ENCODE measurements at regions not wholly inside any gene's neighbourhood (a gene's known extent, or its start where the extent isn't known, plus 50 kb on each side); places are given as distances from the start of the nearest gene placed in this dataset.

DNA sequence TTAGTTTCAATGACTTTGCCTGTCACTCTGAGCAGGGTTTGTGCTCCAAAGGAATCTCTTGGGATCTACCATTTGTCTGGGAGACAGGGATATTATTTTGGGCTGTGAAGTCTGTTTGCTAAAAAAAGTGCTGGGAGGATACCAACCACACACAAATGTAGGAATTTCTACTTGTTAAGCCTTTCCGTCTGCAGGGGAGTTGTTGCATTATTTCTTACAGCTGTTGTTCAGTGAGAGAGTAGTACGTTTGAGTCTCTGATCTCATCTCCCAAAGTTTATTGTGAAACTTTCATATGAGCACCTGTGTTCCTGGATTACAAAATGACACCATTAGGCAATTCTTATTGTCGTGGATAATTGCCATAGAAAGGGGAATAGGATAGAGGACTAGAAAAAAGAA is 78.3 kb upstream of the SEMA6A start:
- DNase-seq: no peak

- no peak for DNase-seq
Observed at GRCh38 chr5:116652196-116652729, 77.6 kb upstream of the SEMA6A start.

DNA sequence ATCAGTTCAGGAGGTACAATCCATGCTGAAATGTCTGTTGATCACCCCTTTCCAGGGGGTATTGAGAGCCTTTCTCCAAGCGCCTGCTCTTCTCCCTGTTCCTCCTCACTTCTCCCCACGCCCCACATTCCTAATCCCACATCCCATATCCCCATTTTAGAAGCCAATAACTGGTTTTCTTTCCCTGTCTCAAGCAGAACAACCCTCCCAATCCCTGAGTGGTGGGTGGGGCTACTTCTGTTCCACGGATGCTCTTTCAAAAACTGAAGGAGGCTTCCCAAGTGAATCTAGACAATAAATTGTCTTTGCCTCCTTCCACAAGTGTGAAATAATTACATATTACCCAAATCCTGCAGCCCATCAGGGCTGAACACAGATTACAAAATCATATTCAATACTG is 77.0 kb upstream of the SEMA6A start:
- DNase-seq: no peak

GRCh38 chr5:116650964-116651363 is 76.3 kb upstream of the SEMA6A start:
- no peak for DNase-seq

- no peak for DNase-seq
Observed at GRCh38 chr5:116650544-116650943, 75.9 kb upstream of the SEMA6A start.

DNA sequence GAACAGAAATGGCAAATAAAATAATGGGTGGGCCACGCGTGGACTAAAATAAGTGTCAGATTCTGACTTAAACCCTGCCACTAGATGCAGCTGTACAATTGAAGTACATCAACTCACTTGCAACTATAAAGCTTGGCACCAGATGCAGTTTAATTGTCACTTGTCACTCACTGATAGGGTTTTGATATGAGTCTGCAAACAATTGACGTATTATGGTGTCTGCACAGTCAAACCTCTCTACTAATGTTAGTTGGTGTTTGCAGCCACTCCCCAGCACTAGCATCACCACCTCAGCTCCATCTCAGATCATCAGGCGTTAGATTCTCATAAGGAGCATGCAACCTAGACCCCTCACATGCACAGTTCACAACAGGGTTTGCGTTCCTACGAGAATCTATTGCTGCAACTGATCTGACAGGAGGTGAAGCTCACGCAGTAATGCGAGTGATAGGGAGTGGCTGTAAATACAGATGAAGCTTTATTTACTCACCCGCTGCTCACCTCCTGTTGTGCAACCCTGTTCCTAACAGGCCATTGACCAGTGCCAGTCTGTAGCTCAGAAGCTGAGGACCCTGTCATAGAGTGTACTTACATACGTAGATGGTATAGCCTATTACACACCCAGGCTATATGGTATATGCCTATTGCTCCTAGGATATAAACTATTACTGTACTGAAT is 72.1 kb upstream of the SEMA6A start:
- no peak for DNase-seq

GRCh38 chr5:116645627-116646026 is 71.0 kb upstream of the SEMA6A start:
- DNase-seq: no peak

GRCh38 chr5:116640236-116640635 is 65.6 kb upstream of the SEMA6A start:
- DNase-seq: no peak

DNA sequence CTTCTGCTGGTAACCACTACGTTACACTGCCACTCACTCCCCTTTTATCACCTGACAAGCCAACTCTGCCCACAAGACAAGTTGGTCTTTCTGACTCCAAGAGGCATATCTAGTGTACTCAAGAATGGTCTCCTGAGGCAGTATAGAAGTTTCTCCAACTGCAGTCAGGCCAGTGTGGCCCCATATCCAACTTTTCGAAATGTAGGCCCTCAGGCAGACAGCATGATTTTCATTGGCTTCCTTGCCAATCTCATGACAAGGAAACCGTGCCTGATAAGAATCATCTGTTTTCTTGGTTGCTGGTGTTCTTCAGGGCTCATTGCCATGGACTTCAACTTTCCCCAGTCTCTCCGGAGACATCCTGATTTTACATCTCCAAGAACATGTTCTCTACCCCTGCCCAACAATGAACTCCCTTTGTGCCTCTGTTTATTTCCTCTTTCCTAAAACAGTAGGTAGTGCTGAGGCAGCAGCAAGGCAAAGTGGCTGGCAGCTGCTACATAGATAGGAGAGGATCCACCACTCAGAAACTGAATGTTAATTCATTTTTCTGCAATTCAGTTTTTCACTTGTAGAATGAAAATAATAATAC is 62.6 kb upstream of the SEMA6A start:
- no peak for DNase-seq

DNA sequence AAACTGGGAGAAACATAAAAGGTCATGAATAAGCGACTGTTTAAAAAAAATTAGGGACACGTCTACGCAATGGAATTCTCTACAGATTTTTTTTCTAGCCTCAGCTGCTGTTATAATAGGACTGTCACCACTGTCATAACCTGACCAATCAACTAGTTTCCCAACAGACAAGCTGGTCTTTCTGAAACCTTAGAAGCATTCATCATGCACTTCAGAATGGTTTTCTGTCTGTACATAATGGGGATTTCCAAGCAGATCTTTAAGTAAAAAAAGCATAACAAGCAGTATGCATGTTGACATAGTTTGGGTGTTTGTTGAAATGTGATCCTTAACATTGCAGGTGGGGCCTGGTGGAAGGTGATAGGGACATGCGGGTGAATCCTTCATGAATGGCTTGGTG is 58.3 kb upstream of the SEMA6A start:
- DNase-seq: no peak

- DNase-seq: no peak
Observed at GRCh38 chr5:116631147-116631546, 56.5 kb upstream of the SEMA6A start.

DNA sequence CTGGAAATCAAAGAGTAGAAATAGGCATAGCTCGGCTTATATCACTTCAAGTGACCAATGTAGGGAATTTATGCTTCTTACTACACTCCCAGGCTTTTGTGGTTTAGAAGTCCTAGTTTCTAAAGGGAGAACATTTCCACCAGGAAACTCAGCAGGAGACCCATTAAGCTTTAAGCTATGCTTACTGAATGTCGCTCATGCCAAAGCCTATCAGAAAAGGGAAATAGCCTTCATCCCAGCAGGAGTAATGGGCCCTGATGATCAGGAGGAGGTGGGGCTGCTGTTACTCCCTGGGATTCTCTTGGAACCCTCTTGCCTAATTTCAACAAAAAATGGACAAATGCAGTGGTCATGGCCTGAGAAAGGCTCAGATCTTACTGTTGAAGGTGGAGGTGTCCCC is 54.5 kb upstream of the SEMA6A start:
- no peak for DNase-seq

DNA sequence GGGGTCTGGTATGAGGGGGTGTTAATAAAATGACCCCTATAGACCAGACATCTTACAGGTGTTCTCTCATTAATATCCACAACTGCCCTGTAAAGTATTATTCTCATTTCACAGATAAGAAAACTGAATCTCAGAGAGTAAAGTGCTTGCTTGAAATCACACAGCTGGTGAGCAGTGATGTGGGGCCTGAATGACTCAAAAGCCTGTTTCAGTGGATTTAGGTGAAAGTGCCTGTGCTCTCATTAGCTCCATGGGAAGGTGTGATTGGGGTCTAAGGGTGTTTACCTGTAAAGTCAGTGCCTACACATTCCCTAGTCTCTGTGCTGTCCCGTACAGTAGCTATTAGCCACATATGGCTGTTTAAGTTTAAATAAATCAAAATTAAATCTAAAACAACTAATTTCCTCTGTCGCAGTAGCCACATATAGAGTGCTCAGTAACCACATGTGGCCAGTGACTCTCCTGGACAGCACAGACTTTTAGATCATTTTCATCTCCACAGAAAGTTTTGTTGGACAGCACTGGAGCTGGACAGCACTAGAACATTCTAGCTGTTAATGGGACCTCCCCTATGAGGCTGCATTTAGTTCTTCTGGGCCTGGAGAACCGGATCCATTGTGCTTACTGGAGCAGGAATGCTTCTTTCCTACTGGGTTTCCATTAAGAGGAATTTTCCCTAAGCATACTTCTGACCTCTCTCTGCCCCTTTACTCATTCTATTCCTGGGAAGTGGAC is 52.5 kb upstream of the SEMA6A start:
- no peak for DNase-seq

GRCh38 chr5:116626272-116626723 is 51.7 kb upstream of the SEMA6A start:
- no peak for DNase-seq
